Astrocyte (in vitro differentiated cells and primary cell): ENCODE measurements at regions not wholly inside any gene's neighbourhood (a gene's known extent, or its start where the extent isn't known, plus 50 kb on each side); places are given as distances from the start of the nearest gene placed in this dataset.
"Not testable (repeated sequence)": the region's sequence is repeated elsewhere in the genome, so short reads cannot be mapped to it uniquely, and the experiment has no call there.

Source experiments
- EZH2 ChIP-seq: IDR thresholded peaks from 2 replicates; pipeline ENCODE4 v1.6.1; 2012; ENCODE audit warnings: mild to moderate bottlenecking, low read length, inconsistent platforms; ENCODE audit not compliant: insufficient read depth
- TF ChIP-seq, protein P1 (sequence below): IDR thresholded peaks from 2 replicates; pipeline ENCODE4 v1.5.1; 2011; ENCODE audit warnings: low read depth, mild to moderate bottlenecking, inconsistent platforms, low read length, moderate library complexity; ENCODE audit not compliant: insufficient read depth

GRCh38 chr1:117314951-117315350 lies 52.3 kb upstream of the MAN1A2 start:
- TF ChIP-seq, protein P1, sequence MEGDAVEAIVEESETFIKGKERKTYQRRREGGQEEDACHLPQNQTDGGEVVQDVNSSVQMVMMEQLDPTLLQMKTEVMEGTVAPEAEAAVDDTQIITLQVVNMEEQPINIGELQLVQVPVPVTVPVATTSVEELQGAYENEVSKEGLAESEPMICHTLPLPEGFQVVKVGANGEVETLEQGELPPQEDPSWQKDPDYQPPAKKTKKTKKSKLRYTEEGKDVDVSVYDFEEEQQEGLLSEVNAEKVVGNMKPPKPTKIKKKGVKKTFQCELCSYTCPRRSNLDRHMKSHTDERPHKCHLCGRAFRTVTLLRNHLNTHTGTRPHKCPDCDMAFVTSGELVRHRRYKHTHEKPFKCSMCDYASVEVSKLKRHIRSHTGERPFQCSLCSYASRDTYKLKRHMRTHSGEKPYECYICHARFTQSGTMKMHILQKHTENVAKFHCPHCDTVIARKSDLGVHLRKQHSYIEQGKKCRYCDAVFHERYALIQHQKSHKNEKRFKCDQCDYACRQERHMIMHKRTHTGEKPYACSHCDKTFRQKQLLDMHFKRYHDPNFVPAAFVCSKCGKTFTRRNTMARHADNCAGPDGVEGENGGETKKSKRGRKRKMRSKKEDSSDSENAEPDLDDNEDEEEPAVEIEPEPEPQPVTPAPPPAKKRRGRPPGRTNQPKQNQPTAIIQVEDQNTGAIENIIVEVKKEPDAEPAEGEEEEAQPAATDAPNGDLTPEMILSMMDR, result not testable (repeated sequence)
- TF ChIP-seq EZH2, result not testable (repeated sequence)
